ENCODE measurements at regions not wholly inside any gene's neighbourhood (a gene's known extent, or its start where the extent isn't known, plus 50 kb on each side); places are given as distances from the start of the nearest gene placed in this dataset.

GRCh38 chr4:12408364-12408763 lies 979.7 kb upstream of the HS3ST1 start:
- no peak for TF ChIP-seq CTCF (conservative IDR thresholded peaks at IDR 0.05; ENCODE audit: low read depth, low read length)
- H3K4me3 ChIP-seq (ENCODE audit: low read length) = no peak overlapping the region
- no peak for DNase-seq (ENCODE audit: low read depth)

- DNase-seq (ENCODE audit: low read depth) = no peak
- TF ChIP-seq CTCF (conservative IDR thresholded peaks at IDR 0.05; ENCODE audit: low read depth, low read length) = no peak
- no peak overlapping the region for H3K4me3 ChIP-seq (ENCODE audit: low read length)
Measured at GRCh38 chr4:12403175-12403574, 974.5 kb upstream of the HS3ST1 start.

GRCh38 chr4:12399781-12400180 lies 971.1 kb upstream of the HS3ST1 start:
- H3K4me3 ChIP-seq (ENCODE audit: low read length) = no peak overlapping the region
- DNase-seq (ENCODE audit: low read depth) = no peak
- TF ChIP-seq CTCF (conservative IDR thresholded peaks at IDR 0.05; ENCODE audit: low read depth, low read length) = no peak

GRCh38 chr4:12393631-12394262 lies 965.1 kb upstream of the HS3ST1 start:
- no peak overlapping the region for H3K4me3 ChIP-seq (ENCODE audit: low read length)
- TF ChIP-seq CTCF (conservative IDR thresholded peaks at IDR 0.05; ENCODE audit: low read depth, low read length) = no peak
- no peak for DNase-seq (ENCODE audit: low read depth)

GRCh38 chr4:12389604-12390003 lies 960.9 kb upstream of the HS3ST1 start:
- no peak for DNase-seq (ENCODE audit: low read depth)
- no peak overlapping the region for H3K4me3 ChIP-seq (ENCODE audit: low read length)
- TF ChIP-seq CTCF (conservative IDR thresholded peaks at IDR 0.05; ENCODE audit: low read depth, low read length) = no peak

- DNase-seq (ENCODE audit: low read depth) = no peak
- TF ChIP-seq CTCF (conservative IDR thresholded peaks at IDR 0.05; ENCODE audit: low read depth, low read length) = no peak
- no peak overlapping the region for H3K4me3 ChIP-seq (ENCODE audit: low read length)
Measured at GRCh38 chr4:12382567-12382966, 953.9 kb upstream of the HS3ST1 start.

GRCh38 chr4:12379191-12379590 lies 950.5 kb upstream of the HS3ST1 start:
- DNase-seq (ENCODE audit: low read depth) = no peak
- TF ChIP-seq CTCF (conservative IDR thresholded peaks at IDR 0.05; ENCODE audit: low read depth, low read length) = no peak
- no peak overlapping the region for H3K4me3 ChIP-seq (ENCODE audit: low read length)

Data from retinal pigment epithelial cell (primary cell).